GM12875 (cell line): ENCODE measurements at regions not wholly inside any gene's neighbourhood (a gene's known extent, or its start where the extent isn't known, plus 50 kb on each side); places are given as distances from the start of the nearest gene placed in this dataset.

Experiments
- H3K4me3 ChIP-seq: one replicate; pipeline ENCODE4 v1.5.1; 2011; ENCODE audit warnings: low read depth, low read length, control low read depth
- TF ChIP-seq, protein P1 (sequence below): IDR thresholded peaks from 2 replicates; pipeline ENCODE4 v1.5.1; 2011; ENCODE audit warnings: low read depth, mild to moderate bottlenecking, control low read depth, inconsistent platforms, low read length, moderate library complexity, borderline replicate concordance; ENCODE audit not compliant: insufficient read depth

DNA sequence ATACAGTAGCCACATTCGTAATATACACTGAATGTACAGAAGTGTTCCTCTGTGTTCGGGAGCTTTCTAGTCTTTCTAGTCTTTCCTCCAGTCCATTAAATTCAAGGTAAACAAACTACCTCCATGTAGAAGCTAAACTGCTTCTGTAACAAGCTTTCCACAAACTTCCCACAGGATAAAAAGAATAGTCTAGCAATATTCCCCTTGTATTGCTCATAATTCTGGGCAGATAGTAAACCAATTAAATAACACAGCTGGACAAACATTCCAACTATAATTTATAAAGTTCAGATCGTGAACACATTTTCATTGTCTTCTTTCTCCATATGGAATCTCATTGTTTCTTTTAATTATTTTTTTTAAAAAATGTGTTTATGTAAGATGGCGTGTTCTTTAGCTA is 307.2 kb downstream of the AEBP2 start:
- TF ChIP-seq, protein P1, sequence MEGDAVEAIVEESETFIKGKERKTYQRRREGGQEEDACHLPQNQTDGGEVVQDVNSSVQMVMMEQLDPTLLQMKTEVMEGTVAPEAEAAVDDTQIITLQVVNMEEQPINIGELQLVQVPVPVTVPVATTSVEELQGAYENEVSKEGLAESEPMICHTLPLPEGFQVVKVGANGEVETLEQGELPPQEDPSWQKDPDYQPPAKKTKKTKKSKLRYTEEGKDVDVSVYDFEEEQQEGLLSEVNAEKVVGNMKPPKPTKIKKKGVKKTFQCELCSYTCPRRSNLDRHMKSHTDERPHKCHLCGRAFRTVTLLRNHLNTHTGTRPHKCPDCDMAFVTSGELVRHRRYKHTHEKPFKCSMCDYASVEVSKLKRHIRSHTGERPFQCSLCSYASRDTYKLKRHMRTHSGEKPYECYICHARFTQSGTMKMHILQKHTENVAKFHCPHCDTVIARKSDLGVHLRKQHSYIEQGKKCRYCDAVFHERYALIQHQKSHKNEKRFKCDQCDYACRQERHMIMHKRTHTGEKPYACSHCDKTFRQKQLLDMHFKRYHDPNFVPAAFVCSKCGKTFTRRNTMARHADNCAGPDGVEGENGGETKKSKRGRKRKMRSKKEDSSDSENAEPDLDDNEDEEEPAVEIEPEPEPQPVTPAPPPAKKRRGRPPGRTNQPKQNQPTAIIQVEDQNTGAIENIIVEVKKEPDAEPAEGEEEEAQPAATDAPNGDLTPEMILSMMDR = no peak
- no peak overlapping the region for H3K4me3 ChIP-seq

DNA sequence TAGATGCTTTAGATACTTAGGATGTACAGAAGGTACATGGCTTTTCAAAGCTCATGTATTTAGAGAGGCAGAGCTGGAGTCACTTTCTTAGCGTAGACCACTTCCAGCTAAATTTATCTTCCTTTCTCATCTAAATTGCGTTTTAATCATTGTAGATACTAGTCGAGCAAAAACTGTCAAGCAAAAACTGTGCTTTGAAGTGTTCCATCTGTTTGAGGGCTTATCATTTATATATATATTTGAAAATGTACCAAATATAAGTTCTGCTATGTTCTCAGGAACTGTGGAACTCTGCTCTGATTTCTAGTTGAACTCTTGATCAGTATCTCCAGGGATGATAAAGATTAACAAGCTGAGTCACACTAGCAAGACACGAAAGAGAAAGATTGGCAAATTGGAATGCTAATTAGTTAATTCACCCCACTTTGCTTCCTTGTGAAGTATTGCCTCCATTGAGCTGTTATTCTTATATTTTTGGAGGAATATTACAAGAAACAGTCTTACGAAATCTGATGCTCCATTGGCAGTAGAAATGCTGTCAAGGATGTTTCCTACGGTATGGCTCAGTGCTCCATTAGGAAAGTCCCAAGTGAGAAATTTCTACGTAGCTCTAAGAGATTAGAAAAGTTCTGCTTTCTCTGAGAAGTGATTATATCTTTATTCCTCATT is 310.7 kb downstream of the AEBP2 start:
- TF ChIP-seq, protein P1 = no peak

DNA sequence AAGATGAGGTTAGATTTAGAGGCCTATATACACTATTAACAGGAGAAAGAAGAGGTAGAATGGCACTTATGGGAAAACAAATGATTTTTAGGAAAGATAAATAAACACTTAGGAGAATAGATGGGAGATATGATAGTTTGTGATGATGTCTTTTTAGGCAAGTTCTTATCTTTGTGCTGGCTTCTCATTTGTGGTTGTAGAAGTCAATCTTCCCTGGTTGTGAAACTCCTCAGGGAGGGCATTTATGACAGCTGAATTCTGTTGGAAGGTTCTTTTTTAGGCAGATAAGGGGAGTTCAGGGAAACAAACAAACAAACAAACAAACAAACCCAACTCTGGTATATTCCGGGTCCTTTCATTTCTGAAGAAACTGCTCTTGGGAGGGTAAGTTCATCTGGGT is 311.8 kb downstream of the AEBP2 start:
- no peak overlapping the region for H3K4me3 ChIP-seq
- TF ChIP-seq, protein P1 = no peak

More for the DNA sequence above, 310.7 kb downstream of the AEBP2 start:
- H3K4me3 ChIP-seq = no peak overlapping the region

DNA sequence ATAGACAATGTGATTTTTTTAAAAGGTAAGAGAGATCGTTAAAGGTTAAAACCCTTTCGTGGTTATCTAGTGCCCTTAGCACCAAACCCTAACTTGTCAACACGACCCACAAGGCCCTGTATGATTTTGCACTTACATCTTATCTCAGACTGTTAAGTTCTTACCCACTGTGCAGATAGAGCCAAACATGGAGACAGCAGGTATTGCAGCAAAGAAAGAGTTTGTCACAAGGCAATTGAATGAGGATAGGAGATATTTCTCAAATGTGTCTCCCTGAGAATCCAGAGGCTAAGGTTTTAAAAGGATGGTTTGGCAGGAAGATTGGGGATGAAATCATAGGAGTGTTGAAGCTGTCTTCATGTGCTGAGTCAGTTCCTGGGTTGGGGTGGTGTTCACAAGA is 313.4 kb downstream of the AEBP2 start:
- no peak overlapping the region for H3K4me3 ChIP-seq
- TF ChIP-seq, protein P1 = no peak

DNA sequence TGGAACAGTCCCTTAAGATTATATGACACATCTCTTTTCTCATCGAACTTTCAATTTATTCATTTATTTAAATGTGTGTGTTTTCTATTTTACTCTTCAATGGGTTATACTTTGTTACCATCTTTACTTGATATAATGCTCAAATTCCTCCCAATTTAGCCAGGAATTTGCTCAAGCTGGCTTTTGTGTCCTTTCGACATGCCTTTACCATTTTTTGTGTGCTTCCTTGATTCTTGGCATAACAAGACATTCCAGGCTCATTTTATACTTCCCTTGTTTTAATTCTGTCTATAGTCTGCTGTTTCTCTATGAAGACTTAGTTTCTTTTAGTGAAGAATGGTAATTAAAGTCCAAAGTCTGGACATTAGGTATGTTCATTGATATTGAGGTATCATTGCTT is 315.8 kb downstream of the AEBP2 start:
- TF ChIP-seq, protein P1 = no peak
- H3K4me3 ChIP-seq = no peak overlapping the region

DNA sequence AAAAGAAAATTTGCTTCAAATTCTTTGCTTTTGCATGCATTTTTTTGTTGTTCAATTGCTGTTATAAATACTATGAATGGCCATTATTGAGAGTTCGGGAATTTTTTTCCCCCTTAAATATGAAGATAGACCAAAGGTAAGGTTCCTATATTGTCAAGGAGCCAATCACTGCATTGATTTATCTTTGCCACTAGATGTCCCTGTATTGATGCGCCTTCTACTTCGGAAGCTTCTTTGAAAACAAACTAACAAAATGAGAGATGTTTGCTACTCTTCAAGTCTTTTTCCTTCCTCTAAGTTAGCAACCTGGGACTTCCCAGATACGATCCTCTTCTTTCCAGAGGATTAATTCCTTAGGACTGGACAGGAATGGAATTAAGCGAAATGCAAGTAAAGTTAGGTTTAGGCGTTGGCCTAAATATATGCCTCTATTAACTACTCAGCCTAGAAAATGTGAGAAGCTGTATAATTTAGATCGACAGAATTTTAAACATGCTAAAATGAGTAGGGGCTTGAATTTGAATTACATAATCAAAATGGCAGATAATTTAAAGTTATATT is 318.1 kb downstream of the AEBP2 start:
- H3K4me3 ChIP-seq = no peak overlapping the region
- TF ChIP-seq, protein P1 = peak; percentile 33; the same call in 1 of the 2 replicates

DNA sequence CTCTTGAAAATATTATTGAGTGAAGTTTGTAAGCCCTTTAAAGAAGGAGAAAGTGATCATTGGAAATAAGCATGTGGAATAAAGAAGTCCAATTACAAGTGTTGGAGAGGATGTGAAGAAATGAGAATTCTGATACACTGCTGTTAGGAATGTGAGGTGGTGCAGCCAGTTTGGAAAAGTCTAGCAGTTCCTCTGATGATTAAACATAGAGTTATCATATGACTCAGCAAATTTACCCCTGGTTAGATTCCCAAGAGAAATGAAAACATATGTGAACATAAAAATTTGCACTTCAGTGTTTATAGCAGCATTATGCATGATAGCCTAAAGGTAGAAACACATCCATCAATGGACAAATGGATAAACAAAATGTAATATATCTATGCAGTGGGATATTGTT is 319.9 kb downstream of the AEBP2 start:
- TF ChIP-seq, protein P1 = no peak

More for the DNA sequence above, 319.9 kb downstream of the AEBP2 start:
- H3K4me3 ChIP-seq = no peak overlapping the region
